Gastrocnemius medialis (tissue), 4 donors: ENCODE measurements at regions not wholly inside any gene's neighbourhood (a gene's known extent, or its start where the extent isn't known, plus 50 kb on each side); places are given as distances from the start of the nearest gene placed in this dataset.

Experiments used
- CTCF ChIP-seq, 5 experiments: fragments of 450-650 bp in 3 of 5; fragments of 200-600 bp in 2 of 5; sonication (generic) in 2 of 5; IDR thresholded peaks in 4 of 5; conservative IDR thresholded peaks in 1 of 5; 1 replicate in 4 of 5; 2 replicates in 1 of 5; pipeline ENCODE4 v1.5.1; 2016 to 2019; ENCODE audit warnings: antibody characterized with exemption in 5 of 5, mild to moderate bottlenecking in 3 of 5, moderate library complexity in 3 of 5
- POLR2A ChIP-seq, 2 donors: fragments of 450-650 bp; IDR thresholded peaks; one replicate each; pipeline ENCODE4 v1.6.1; 2017; ENCODE audit warnings: antibody characterized with exemption in 2 of 2, mild to moderate bottlenecking in 2 of 2, moderate library complexity in 2 of 2

- no peak for TF ChIP-seq POLR2A (IDR thresholded peaks at IDR 0.05)
- no peak for TF ChIP-seq CTCF (IDR thresholded peaks at IDR 0.05 in 4 of 5, conservative IDR thresholded peaks at IDR 0.05 in 1 of 5)
These were observed 79.9 kb downstream of the GTPBP8 start for GRCh38 chr3:113070681-113071113.
